NOMO-1 treated with DMSO at 0.1 percent for 48 hours (cell line): ENCODE measurements at regions not wholly inside any gene's neighbourhood (a gene's known extent, or its start where the extent isn't known, plus 50 kb on each side); places are given as distances from the start of the nearest gene placed in this dataset.
A peak's percentile ranks its signal among the peaks of the same experiment; 100 is the strongest.

ENCODE experiments used
- DNase-seq: peaks from one replicate; lab custom pipeline; 2025; ENCODE audit not compliant: unreplicated experiment; lab: John Stamatoyannopoulos, UW

GRCh38 chr3:8239095-8239494, 262.5 kb upstream of the LMCD1 start:
- no peak for DNase-seq

DNA sequence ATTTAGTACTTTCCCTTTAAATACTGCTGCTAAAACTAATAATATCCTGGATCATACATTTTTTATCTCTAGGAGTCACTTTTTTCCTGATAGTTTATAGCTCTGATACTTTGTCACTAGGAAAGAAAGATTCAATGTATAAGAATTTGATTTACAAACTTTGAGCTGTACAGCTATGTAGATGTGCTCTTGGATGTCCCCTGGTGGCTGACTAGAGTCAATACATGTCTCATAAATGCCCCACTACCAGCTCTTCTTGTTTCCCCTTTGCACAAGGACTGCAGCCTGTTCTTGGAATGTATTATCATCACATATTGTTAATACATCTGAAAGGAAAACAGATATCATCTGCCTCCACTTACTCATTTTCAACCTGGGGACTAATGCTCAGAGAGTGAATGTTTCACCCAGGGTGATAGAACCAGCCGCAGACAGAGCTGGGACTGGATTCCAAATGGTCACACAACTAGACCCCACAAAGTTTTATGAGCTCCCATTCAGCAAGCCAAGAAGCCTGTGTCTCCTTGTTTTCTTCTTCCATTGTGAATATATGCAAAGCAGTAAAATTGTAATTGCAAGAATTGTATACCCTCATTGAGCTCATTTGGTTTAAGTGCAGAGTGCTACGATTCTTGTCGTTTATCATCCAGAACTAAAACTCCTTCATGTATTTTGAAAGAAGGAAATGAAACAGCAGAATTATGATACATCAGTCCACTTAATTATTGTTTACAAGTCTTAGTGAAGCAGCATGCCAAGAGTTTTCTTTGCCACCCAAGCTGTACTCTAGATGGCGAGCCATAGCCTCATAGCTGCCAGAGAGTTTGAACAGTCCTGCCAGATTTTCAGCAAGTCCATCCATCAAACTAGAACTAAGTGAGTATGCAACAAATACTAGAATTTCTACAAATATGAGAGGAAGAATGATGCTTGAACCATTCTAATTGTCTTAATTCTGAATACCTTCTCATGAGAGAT, 261.6 kb upstream of the LMCD1 start:
- no peak for DNase-seq

DNA sequence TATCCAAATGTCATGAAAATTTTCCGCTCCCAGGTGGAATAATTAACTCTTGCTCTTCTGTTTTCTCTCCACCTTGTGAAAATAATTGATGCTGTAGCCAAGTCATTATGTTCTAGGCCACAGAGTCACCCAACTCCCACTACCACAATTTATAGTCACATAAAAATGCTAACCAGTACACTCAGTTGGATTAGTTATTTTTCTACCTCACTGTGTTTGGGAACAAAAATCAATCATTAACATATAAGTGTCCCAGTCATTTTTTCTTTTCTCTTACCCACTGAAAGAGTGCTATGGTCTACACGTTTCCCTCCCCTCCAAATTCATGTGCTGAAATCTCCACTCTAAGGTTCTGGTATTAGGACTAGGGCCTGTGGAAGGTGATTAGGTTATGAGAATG, 255.6 kb upstream of the LMCD1 start:
- no peak for DNase-seq

- no peak for DNase-seq
Measured at GRCh38 chr3:8253201-8253600, 248.4 kb upstream of the LMCD1 start.

- no peak for DNase-seq
Measured at GRCh38 chr3:8254489-8254888, 247.1 kb upstream of the LMCD1 start.

DNA sequence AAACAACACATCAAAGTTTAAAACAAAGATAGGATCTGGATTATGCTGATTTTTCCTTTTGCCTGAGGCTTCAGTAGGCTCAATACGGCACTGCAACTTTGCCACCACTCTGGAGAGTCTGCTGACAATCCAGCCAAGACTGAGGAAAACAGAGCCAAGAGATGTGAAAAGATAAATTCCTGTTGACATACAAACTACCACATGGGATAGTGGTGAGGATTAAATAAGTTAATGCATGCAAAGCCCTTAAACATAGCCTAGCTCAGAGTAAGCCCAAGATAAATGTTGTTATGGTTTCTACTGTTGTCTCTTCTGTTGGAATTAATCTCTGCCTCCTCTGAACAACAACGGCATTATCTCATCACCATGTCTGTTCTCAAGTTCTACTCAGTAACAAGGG, 245.9 kb upstream of the LMCD1 start:
- DNase-seq: no peak

DNA sequence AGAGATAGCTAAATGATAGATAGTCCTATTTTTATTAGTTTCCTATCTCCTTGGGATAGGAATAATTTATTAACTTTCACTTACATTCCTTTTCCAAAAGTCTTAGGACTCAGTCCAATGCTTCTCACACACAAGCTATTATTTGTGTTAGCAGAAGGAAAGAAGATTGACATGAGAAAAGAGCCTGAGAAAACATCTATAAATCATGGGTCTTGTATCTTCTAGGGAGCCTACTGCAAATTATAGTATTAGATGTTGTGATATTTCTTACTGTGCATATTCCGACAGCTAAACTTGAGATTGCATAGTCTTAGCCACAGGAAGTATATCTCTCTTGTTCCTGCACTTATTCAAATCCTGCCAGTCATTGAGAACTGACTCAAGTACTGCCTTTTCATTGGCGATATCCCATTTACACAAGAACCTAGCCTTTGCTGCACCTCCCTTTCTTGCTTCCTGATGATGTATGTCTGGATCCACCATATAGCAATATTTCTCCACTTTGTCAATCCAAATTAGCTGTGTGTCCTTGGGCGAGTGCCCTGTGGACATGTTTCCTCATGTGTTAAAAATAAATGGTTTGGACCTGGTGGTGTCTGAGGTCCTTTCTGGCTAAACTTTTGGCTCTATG, 245.1 kb upstream of the LMCD1 start:
- no peak for DNase-seq

DNA sequence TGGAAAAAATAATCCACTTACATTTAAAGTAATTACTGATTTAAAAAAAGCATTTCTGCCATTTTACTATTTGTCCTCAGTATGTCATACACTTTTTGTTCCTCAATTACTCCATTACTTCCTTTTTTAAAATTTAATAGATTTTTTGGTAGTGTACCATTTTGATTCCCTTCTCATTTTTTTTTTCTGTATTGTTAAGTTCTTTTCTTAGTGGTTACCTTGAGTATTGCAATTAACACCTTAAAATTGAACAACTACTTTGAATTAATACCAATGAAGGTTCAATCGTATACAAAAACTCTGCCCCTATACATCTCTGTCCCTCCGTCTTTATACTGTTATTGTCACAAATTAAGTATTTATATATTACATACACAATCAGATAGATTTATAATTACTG, 240.6 kb upstream of the LMCD1 start:
- no peak for DNase-seq

DNA sequence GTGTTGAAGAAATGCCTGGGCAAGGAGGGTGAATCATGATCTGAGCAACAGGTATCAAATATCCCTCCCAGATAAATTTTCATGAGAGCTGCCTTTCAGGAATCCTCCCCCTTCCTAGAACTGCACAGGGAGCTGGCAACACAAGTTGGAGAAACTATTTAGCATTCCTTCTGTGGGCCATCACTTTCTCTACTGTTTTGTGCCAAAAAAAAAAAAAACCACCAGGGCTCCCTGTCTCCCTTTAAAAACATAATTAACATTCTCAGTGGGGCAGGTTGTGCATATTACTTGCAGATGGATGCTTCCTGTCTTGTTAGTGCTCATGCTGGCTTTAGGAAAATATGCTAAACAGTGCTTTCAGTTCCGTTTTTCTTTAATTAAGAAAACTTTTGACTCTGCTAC, 234.9 kb upstream of the LMCD1 start:
- DNase-seq: peak; percentile 20

GRCh38 chr3:8273479-8273878, 228.1 kb upstream of the LMCD1 start:
- no peak for DNase-seq

- DNase-seq: no peak
Measured at GRCh38 chr3:8276056-8276455, 225.6 kb upstream of the LMCD1 start.

GRCh38 chr3:8276506-8276905, 225.1 kb upstream of the LMCD1 start:
- DNase-seq: no peak

GRCh38 chr3:8278448-8278847, 223.2 kb upstream of the LMCD1 start:
- DNase-seq: no peak

DNA sequence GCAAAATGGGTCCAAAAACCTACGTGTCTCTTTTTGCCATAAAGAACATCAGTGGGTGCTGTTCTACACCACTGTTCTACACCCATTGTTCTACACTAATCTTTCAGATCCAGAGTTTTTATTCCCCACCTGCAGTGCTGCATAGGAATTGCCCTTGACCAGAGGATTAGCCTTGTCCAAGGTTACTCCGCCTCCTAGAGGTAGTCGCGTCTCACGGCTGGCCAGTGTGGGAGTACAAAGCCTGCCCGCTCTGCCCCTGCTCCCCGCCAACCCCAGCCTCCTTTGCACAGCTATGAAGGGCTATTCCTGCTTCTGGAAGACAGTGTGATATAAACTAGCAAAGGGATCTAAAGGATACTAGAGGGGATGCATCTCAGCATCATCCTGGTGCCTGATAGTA, 222.1 kb upstream of the LMCD1 start:
- DNase-seq: no peak

- no peak for DNase-seq
Measured at GRCh38 chr3:8279886-8280550, 221.6 kb upstream of the LMCD1 start.

- DNase-seq: no peak
Measured at GRCh38 chr3:8282541-8283165, 219.0 kb upstream of the LMCD1 start.

DNA sequence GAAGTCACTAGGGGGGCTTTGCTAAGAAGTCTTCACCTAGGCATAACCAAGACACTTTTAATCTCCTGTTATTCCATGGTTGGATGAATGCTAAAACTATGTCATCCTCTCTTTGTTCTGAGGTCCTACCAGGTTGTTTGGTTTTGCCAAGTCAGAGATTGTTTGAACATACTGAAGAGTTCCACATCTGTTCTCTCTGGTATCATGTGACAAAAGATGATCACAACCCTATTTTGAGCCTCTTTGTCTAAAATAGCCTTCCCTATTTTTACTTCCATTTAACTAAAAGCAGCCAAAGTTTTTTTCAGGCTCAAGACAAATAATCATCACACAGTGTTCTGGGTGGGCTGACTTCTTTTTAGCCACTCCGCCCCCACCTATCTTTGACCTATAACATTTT, 218.4 kb upstream of the LMCD1 start:
- DNase-seq: no peak

- no peak for DNase-seq
Measured at GRCh38 chr3:8286086-8286485, 215.5 kb upstream of the LMCD1 start.

DNA sequence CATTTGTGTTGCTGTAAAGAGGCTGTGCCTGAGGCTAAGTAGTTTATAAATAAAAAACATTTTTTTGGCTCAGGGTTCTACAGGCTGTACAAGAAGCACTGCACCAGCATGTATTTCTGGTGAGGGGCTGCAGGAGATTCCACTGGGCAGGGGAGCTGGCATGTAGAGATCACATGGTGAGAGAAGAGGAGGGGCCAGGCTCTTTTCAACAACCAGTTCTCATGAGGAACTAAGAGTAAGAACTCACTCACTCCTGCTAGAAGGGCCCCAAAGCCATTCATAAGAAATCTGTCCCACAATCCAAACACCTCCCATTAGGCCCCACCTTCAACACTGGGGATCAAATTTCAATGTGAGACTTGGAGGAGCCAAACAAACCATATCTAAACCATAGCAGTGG, 214.9 kb upstream of the LMCD1 start:
- no peak for DNase-seq

DNA sequence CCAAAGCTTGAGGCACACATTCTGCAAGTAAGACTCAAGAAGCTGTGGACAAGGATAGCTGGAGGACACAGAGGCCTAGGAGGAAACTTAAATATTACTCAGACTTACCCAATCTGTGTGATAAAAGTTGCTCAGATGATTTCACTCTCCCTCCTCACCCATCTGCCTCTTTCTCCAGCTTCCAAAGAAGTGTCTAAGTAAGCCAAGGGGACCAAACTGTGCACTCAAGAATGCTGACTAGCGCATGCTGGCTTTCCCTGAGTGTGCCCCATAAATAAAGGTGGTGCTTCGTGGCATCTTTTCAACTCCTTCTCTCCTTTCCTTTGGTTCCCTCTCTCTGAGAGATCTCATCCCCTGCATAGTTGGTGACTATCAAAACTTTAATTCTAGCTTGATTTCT, 211.0 kb upstream of the LMCD1 start:
- DNase-seq: no peak

DNA sequence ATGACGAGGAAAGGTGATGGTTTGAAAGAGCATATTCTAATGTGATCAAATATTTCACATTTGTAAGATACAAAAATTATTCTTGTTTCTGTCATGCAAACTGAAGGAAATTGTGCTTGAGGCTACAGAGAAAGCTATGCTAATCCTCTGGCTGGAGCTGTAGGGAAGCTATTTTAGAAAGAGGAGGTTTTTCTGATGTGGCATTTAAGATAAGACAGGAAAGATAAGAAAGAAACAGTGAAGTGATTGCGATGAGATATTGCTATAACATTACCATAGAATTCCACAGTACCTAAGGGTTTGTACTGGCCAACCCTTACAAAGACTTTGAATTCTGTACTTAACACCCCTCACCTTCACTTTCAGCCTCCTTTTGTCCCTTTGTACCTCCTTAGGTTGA, 205.2 kb upstream of the LMCD1 start:
- DNase-seq: no peak
